ENCODE measurements at regions not wholly inside any gene's neighbourhood (a gene's known extent, or its start where the extent isn't known, plus 50 kb on each side); places are given as distances from the start of the nearest gene placed in this dataset.
"Not testable (repeated sequence)": the region's sequence is repeated elsewhere in the genome, so short reads cannot be mapped to it uniquely, and the experiment has no call there.

DNA sequence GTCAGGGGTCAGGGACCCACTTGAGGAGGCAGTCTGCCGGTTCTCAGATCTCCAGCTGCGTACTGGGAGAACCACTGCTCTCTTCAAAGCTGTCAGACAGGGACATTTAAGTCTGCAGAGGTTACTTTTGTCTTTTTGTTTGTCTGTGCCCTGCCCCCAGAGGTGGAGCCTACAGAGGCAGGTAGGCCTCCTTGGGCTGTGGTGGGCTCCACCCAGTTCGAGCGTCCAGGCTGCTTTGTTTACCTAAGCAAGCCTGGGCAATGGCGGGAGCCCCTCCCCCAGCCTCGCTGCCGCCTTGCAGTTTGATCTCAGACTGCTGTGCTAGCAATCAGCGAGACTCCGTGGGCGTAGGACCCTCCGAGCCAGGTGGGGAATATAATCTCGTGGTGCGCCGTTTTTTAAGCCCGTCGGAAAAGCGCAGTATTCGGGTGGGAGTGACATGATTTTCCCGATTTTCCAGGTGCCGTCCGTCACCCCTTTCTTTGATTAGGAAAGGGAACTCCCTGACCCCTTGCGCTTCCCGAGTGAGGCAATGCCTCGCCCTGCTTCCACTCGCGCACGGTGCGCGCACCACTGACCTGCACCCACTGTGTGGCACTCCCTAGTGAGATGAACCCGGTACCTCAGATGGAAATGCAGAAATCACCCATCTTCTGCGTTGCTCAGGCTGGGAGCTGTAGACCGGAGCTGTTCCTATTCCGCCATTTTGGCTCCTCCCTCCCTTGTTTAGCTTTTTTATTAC is 268.6 kb upstream of the SATB1 start:
- CTCF ChIA-PET; H3K56ac ChIP-seq (ENCODE audit: extremely low read depth, insufficient read depth, low read length); H2BK20ac ChIP-seq (ENCODE audit: low read depth, low read length); H3K27me3 ChIP-seq (ENCODE audit: control insufficient read depth, insufficient read depth, low read length); H4K91ac ChIP-seq (ENCODE audit: insufficient read depth, low read depth, low read length); intact Hi-C loops (cut with micrococcal nuclease); H4K5ac ChIP-seq (ENCODE audit: low read depth, low read length); dilution Hi-C loops (cut with HindIII; ENCODE audit: low sequenced_read_pairs, unreplicated experiment); H4K20me1 ChIP-seq (ENCODE audit: insufficient read depth, low read length); H3K27ac ChIP-seq (ENCODE audit: insufficient read depth, low read length); H3K4me3 ChIP-seq (ENCODE audit: insufficient read depth, low read depth, low read length); H3K14ac ChIP-seq (replicated peaks; ENCODE audit: low read depth, low read length); ATAC-seq (ENCODE audit: low read depth); H2AFZ ChIP-seq (replicated peaks; ENCODE audit: low read length, poor library complexity); H3K36me3 ChIP-seq (ENCODE audit: control insufficient read depth, insufficient read depth, low read length); BruUV-seq (replicated peaks); H3K9ac ChIP-seq (ENCODE audit: low read depth, low read length); H3K9me3 ChIP-seq (ENCODE audit: control insufficient read depth, insufficient read depth, low read length); H2BK120ac ChIP-seq (ENCODE audit: low read depth, low read length); H2BK5ac ChIP-seq (ENCODE audit: low read depth, low read length, poor library complexity, severe bottlenecking); H3K9me1 ChIP-seq (ENCODE audit: insufficient read depth, low read length); H2AK5ac ChIP-seq (ENCODE audit: low read depth, low read length); H3K4ac ChIP-seq (ENCODE audit: low read depth, low read length); DNase-seq; H3K23ac ChIP-seq (ENCODE audit: low read depth, low read length); H2AK9ac ChIP-seq (replicated peaks; ENCODE audit: low read depth, low read length, poor library complexity); POLR2A ChIA-PET (ENCODE audit: unreplicated experiment); in situ Hi-C loops (cut with MboI; ENCODE audit: low sequenced_read_pairs); H3K4me2 ChIP-seq (ENCODE audit: low read depth, low read length); H3K4me1 ChIP-seq (ENCODE audit: control insufficient read depth, insufficient read depth, low read length); H3K18ac ChIP-seq (ENCODE audit: low read depth, low read length); H2BK15ac ChIP-seq (ENCODE audit: low read depth, low read length); H4K8ac ChIP-seq (ENCODE audit: low read depth in 2 of 2, low read length in 2 of 2); H3K79me1 ChIP-seq (ENCODE audit: low read depth in 1 of 2, low read length in 2 of 2): not testable (repeated sequence)
- 91% methylated on average over 8 of the region's 33 CpGs; no CpG with 5 or more reads in 1 of the 2 experiments for WGBS, 2 experiments (ENCODE audit: extremely low coverage in 2 of 2, insufficient read length in 1 of 2)
